SK-N-SH (cell line): ENCODE measurements at regions not wholly inside any gene's neighbourhood (a gene's known extent, or its start where the extent isn't known, plus 50 kb on each side); places are given as distances from the start of the nearest gene placed in this dataset.

ENCODE experiments used
- CTCF ChIP-seq: fragments of 200-600 bp; sonication (generic); IDR thresholded peaks from 2 replicates; pipeline ENCODE4 v1.6.1; 2017; ENCODE audit warnings: antibody characterized with exemption, mild to moderate bottlenecking, moderate library complexity
- IRF3 ChIP-seq: fragments of 150-350 bp; IDR thresholded peaks from 2 replicates; pipeline ENCODE4 v1.6.1; 2016; ENCODE audit warnings: mild to moderate bottlenecking, low read depth, low read length
- MAX ChIP-seq: IDR thresholded peaks from 2 replicates; pipeline ENCODE4 v1.4.0; 2012; ENCODE audit warnings: low read depth
- NFIC ChIP-seq: IDR thresholded peaks from 2 replicates; pipeline ENCODE4 v1.4.0; 2012; ENCODE audit warnings: borderline replicate concordance
- POLR2AphosphoS5 ChIP-seq: IDR thresholded peaks from 2 replicates; pipeline ENCODE4 v1.6.1; 2012; ENCODE audit warnings: low read depth, low read length
- TF ChIP-seq, protein P1 (sequence below): IDR thresholded peaks from 2 replicates; pipeline ENCODE4 v1.4.0; 2012; ENCODE audit warnings: low read depth, borderline replicate concordance
- TF ChIP-seq, protein P2 (sequence below): IDR thresholded peaks from 2 replicates; pipeline ENCODE4; 2012

DNA sequence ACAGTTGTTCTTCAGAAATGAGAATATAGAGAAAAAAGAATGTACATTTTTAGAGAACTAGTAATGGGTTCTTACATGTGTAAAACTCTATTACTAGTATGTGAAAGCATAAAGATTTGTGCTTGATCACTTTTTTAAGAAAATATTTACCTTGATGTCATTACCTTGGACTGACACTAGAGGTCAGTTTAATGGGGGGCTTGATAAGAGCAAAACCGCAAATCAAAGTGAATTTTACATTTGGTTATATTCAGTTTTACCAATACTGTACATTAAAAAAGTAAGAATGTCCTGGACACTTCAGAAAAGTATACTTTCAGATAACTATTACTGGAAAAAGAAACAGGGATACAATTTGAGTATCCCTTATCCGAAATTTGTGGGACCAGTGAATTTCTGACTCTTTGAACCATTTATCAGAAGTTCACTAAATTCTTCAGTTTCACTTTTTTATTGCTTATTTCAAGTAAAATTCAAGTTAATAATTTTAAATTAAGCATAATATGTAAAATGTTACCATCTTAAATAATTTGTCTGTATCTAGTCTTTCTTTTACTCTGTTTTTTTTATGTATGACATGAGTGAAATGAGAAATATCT is 1149.5 kb downstream of the DSC3 start:
- TF ChIP-seq IRF3, result no peak
- peak; percentile 69 for TF ChIP-seq CTCF
- TF ChIP-seq, protein P1, sequence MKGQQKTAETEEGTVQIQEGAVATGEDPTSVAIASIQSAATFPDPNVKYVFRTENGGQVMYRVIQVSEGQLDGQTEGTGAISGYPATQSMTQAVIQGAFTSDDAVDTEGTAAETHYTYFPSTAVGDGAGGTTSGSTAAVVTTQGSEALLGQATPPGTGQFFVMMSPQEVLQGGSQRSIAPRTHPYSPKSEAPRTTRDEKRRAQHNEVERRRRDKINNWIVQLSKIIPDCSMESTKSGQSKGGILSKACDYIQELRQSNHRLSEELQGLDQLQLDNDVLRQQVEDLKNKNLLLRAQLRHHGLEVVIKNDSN, result no peak
- TF ChIP-seq NFIC, result no peak
- TF ChIP-seq POLR2AphosphoS5, result no peak
- no peak for TF ChIP-seq MAX
- TF ChIP-seq, protein P2, sequence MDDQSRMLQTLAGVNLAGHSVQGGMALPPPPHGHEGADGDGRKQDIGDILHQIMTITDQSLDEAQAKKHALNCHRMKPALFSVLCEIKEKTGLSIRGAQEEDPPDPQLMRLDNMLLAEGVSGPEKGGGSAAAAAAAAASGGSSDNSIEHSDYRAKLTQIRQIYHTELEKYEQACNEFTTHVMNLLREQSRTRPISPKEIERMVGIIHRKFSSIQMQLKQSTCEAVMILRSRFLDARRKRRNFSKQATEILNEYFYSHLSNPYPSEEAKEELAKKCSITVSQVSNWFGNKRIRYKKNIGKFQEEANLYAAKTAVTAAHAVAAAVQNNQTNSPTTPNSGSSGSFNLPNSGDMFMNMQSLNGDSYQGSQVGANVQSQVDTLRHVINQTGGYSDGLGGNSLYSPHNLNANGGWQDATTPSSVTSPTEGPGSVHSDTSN, result no peak
